ENCODE measurements at regions not wholly inside any gene's neighbourhood (a gene's known extent, or its start where the extent isn't known, plus 50 kb on each side); places are given as distances from the start of the nearest gene placed in this dataset.

- TF ChIP-seq NR2F2 (IDR thresholded peaks at IDR 0.05), result no peak
- no peak for TF ChIP-seq EGR1 (IDR thresholded peaks at IDR 0.05; ENCODE audit: low read depth in 2 of 2)
- no peak for TF ChIP-seq TAF1 (conservative IDR thresholded peaks at IDR 0.05)
- TF ChIP-seq YY1 (IDR thresholded peaks at IDR 0.05), result no peak
- no peak for TF ChIP-seq FOXA2 (IDR thresholded peaks at IDR 0.05)
- no peak for TF ChIP-seq FOXA1 (IDR thresholded peaks at IDR 0.05)
- no peak for TF ChIP-seq GABPA (IDR thresholded peaks at IDR 0.05 in 1 of 2, conservative IDR thresholded peaks at IDR 0.05 in 1 of 2)
- TF ChIP-seq SP1 (IDR thresholded peaks at IDR 0.05), result no peak
- no peak for TF ChIP-seq REST (IDR thresholded peaks at IDR 0.05)
- TF ChIP-seq CTCF (IDR thresholded peaks at IDR 0.05; ENCODE audit: low read depth, low read length, missing input control), result no peak
- no peak for TF ChIP-seq RXRA (IDR thresholded peaks at IDR 0.05)
- no peak for DNase-seq (ENCODE audit: low spot score)
- H3K27ac ChIP-seq (ENCODE audit: low read depth in 1 of 2, low read length in 2 of 2), result no peak overlapping the region
- H3K4me1 ChIP-seq (ENCODE audit: control insufficient read depth in 4 of 4, insufficient read depth in 4 of 4, low read length in 3 of 4), result no peaks in the 10 kb centered on the region
- no peak overlapping the region for H3K9ac ChIP-seq (ENCODE audit: low read depth in 1 of 2, low read length in 2 of 2)
- WGBS, result 97% methylated on average over 3 of the region's 3 CpGs
- H3K9me3 ChIP-seq (ENCODE audit: control insufficient read depth in 4 of 4, low read length in 3 of 4), result no peaks in the 10 kb centered on the region
- H3K4me3 ChIP-seq (ENCODE audit: low read depth in 1 of 3, low read length in 3 of 3), result no peak overlapping the region
- no peaks in the 10 kb centered on the region for H3K27me3 ChIP-seq (ENCODE audit: control insufficient read depth in 4 of 4, insufficient read depth in 4 of 4, low read length in 3 of 4)
- H3K36me3 ChIP-seq (ENCODE audit: control insufficient read depth in 4 of 4, insufficient read depth in 3 of 4, low read depth in 1 of 4, low read length in 3 of 4), result no peaks in the 10 kb centered on the region
These were observed 118.8 kb upstream of the BLID start for GRCh38 chr11:122234780-122235179.

- DNase-seq (ENCODE audit: low spot score), result no peak
- H3K27me3 ChIP-seq (ENCODE audit: control insufficient read depth in 4 of 4, insufficient read depth in 4 of 4, low read length in 3 of 4), result no peaks in the 10 kb centered on the region
- no peak overlapping the region for H3K4me3 ChIP-seq (ENCODE audit: low read depth in 1 of 3, low read length in 3 of 3)
- TF ChIP-seq JUND (IDR thresholded peaks at IDR 0.05) (no peak), SP1 (IDR thresholded peaks at IDR 0.05) (no peak)
- no peaks in the 10 kb centered on the region for H3K9me3 ChIP-seq (ENCODE audit: control insufficient read depth in 4 of 4, low read length in 3 of 4)
- H3K4me1 ChIP-seq (ENCODE audit: control insufficient read depth in 4 of 4, insufficient read depth in 4 of 4, low read length in 3 of 4), result no peaks in the 10 kb centered on the region
- no peaks in the 10 kb centered on the region for H3K36me3 ChIP-seq (ENCODE audit: control insufficient read depth in 4 of 4, insufficient read depth in 3 of 4, low read depth in 1 of 4, low read length in 3 of 4)
- no peak overlapping the region for H3K27ac ChIP-seq (ENCODE audit: low read depth in 1 of 2, low read length in 2 of 2)
- no peak overlapping the region for H3K9ac ChIP-seq (ENCODE audit: low read depth in 1 of 2, low read length in 2 of 2)
These were observed 118.2 kb upstream of the BLID start for GRCh38 chr11:122234257-122234656.

GRCh38 chr11:122232985-122233384, 117.0 kb upstream of the BLID start:
- TF ChIP-seq RXRA (IDR thresholded peaks at IDR 0.05) (no peak), TAF1 (conservative IDR thresholded peaks at IDR 0.05) (no peak), HNF4G (IDR thresholded peaks at IDR 0.05) (no peak), REST (IDR thresholded peaks at IDR 0.05) (no peak), NR2F2 (IDR thresholded peaks at IDR 0.05) (no peak), EGR1 (IDR thresholded peaks at IDR 0.05; ENCODE audit: low read depth in 2 of 2) (no peak), SP1 (IDR thresholded peaks at IDR 0.05) (no peak)
- DNase-seq (ENCODE audit: low spot score), result no peak
- Histone ChIP-seq H3K9ac (ENCODE audit: low read depth in 1 of 2, low read length in 2 of 2) (no peak overlapping the region), H3K4me1 (ENCODE audit: control insufficient read depth in 4 of 4, insufficient read depth in 4 of 4, low read length in 3 of 4) (no peaks in the 10 kb centered on the region), H3K9me3 (ENCODE audit: control insufficient read depth in 4 of 4, low read length in 3 of 4) (no peaks in the 10 kb centered on the region), H3K36me3 (ENCODE audit: control insufficient read depth in 4 of 4, insufficient read depth in 3 of 4, low read depth in 1 of 4, low read length in 3 of 4) (no peaks in the 10 kb centered on the region), H3K27me3 (ENCODE audit: control insufficient read depth in 4 of 4, insufficient read depth in 4 of 4, low read length in 3 of 4) (no peaks in the 10 kb centered on the region), H3K27ac (ENCODE audit: low read depth in 1 of 2, low read length in 2 of 2) (no peak overlapping the region), H3K4me3 (ENCODE audit: low read depth in 1 of 3, low read length in 3 of 3) (no peak overlapping the region)
- 71% methylated on average over 4 of the region's 4 CpGs for WGBS
